Suprapubic skin (tissue), 4 donors: ENCODE measurements at regions not wholly inside any gene's neighbourhood (a gene's known extent, or its start where the extent isn't known, plus 50 kb on each side); places are given as distances from the start of the nearest gene placed in this dataset.
"Not testable (repeated sequence)": the region's sequence is repeated elsewhere in the genome, so short reads cannot be mapped to it uniquely, and the experiment has no call there.

Source experiments
- DNase-seq, 2 donors: peaks; one replicate each; pipeline ENCODE4 v3.0.0-alpha.2; 2019; ENCODE audit warnings: low spot score in 2 of 2
- H3K27ac ChIP-seq: fragments of 200-600 bp; sonication (generic); one replicate; pipeline ENCODE4 v1.5.1; 2019
- H3K27me3 ChIP-seq: fragments of 200-600 bp; sonication (generic); one replicate; pipeline ENCODE4 v1.5.1; 2019
- H3K36me3 ChIP-seq: fragments of 200-600 bp; sonication (generic); one replicate; pipeline ENCODE4 v1.5.1; 2019
- H3K4me1 ChIP-seq: fragments of 200-600 bp; sonication (generic); one replicate; pipeline ENCODE4 v1.5.1; 2019
- H3K4me3 ChIP-seq: fragments of 200-600 bp; sonication (generic); one replicate; pipeline ENCODE4 v1.5.1; 2019; ENCODE audit warnings: mild to moderate bottlenecking
- H3K9me3 ChIP-seq: fragments of 200-600 bp; sonication (generic); one replicate; pipeline ENCODE4 v1.5.1; 2019
- CTCF ChIP-seq, 2 donors: fragments of 200-600 bp in 1 of 2; fragments of 450-650 bp in 1 of 2; sonication (generic) in 1 of 2; IDR thresholded peaks; one replicate each; pipeline ENCODE4 v1.5.1; 2016 to 2019; ENCODE audit warnings: antibody characterized with exemption in 2 of 2, mild to moderate bottlenecking in 1 of 2, moderate library complexity in 1 of 2
- EP300 ChIP-seq: sonication (generic); formaldehyde crosslinking; IDR thresholded peaks from one replicate; pipeline ENCODE4 v1.6.1; 2017; ENCODE audit warnings: antibody characterized with exemption
- POLR2A ChIP-seq, 2 donors: fragments of 450-650 bp; IDR thresholded peaks; one replicate each; pipeline ENCODE4 v1.6.1; 2017; ENCODE audit warnings: antibody characterized with exemption in 2 of 2, mild to moderate bottlenecking in 2 of 2, moderate library complexity in 2 of 2
- POLR2AphosphoS5 ChIP-seq, 3 donors: sonication (generic); formaldehyde crosslinking; IDR thresholded peaks; one replicate each; pipeline ENCODE4 v1.6.1; 2017; ENCODE audit warnings: antibody characterized with exemption in 3 of 3
- WGBS: methylation state at CpG from one replicate; pipeline ENCODE4 v1.1.5; 2018; 5-methylcytosine and 5-hydroxymethylcytosine counted together

DNA sequence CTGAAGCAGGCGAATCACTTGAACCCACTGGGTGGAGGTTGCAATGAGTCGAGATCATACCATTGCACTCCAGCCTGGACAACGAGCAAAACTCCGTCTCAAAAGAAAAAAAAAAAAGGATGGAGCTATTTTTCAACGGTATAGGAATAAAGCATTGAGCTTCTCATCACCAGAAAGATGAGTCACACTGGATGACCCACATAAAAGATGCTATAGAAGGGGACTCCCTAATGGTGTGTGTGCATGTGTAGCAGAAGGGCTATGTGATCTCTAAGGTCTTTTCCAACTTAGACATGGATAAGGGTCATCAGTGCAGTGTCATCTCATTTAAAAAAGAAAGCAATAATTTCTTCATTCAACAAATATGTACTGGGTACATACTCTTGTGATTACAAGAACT, 476.0 kb downstream of the MFSD1 start:
- 74% methylated on average over 5 of the region's 5 CpGs for WGBS
- no peak overlapping the region for H3K4me3 ChIP-seq
- TF ChIP-seq CTCF (IDR thresholded peaks at IDR 0.05) (no peak), POLR2AphosphoS5 (IDR thresholded peaks at IDR 0.05) (no peak), EP300 (no peak), POLR2A (IDR thresholded peaks at IDR 0.05) (no peak)

GRCh38 chr3:159280386-159281191, 478.7 kb downstream of the MFSD1 start:
- TF ChIP-seq EP300 (no peak), CTCF (IDR thresholded peaks at IDR 0.05) (no peak), POLR2A (IDR thresholded peaks at IDR 0.05) (no peak), POLR2AphosphoS5 (IDR thresholded peaks at IDR 0.05) (no peak)
- no peak overlapping the region for H3K4me3 ChIP-seq
- no peaks in the 10 kb centered on the region for H3K27me3 ChIP-seq
- H3K9me3 ChIP-seq: no peaks in the 10 kb centered on the region
- peaks cover 3% of the 10 kb centered on the region for H3K4me1 ChIP-seq
- no peak for DNase-seq
- WGBS: 55% methylated on average over 10 of the region's 10 CpGs
- no peak overlapping the region for H3K27ac ChIP-seq
- H3K36me3 ChIP-seq: no peaks in the 10 kb centered on the region

More for the DNA sequence above, 476.0 kb downstream of the MFSD1 start:
- Histone ChIP-seq H3K36me3 (no peaks in the 10 kb centered on the region), H3K27ac (no peak overlapping the region), H3K27me3 (no peaks in the 10 kb centered on the region), H3K9me3 (no peaks in the 10 kb centered on the region), H3K4me1 (peaks cover 3% of the 10 kb centered on the region)
- no peak for DNase-seq

DNA sequence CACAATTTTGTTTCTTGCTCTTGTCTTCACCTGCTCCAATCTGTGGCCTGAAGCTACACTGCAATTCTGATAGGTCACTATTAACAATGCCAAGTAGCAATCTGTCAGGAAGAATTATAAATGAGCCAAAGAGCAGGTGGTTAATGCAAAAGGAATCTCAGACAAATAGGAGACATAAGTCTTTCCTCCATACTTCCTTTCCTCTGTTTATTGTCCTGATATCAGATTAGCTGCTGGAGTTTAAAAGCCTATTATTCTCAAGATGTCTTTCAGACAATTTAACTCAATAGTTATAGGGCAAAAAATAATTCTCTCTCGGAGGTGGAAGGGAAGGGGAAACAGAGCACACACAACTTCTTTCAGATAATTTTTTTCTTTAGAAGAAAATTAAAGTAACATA, 491.6 kb downstream of the MFSD1 start:
- Histone ChIP-seq H3K27ac (no peak overlapping the region), H3K4me1 (no peaks in the 10 kb centered on the region), H3K9me3 (no peaks in the 10 kb centered on the region), H3K27me3 (no peaks in the 10 kb centered on the region), H3K36me3 (no peaks in the 10 kb centered on the region), H3K4me3 (no peak overlapping the region)
- no peak for TF ChIP-seq POLR2A (IDR thresholded peaks at IDR 0.05)
- TF ChIP-seq POLR2AphosphoS5 (IDR thresholded peaks at IDR 0.05): no peak
- no peak for TF ChIP-seq EP300
- no peak for TF ChIP-seq CTCF (IDR thresholded peaks at IDR 0.05)
- DNase-seq: no peak
- WGBS: 74% methylated on average over 1 of the region's 1 CpG

GRCh38 chr3:159301961-159302360, 500.1 kb downstream of the MFSD1 start:
- Histone ChIP-seq H3K4me1 (no peaks in the 10 kb centered on the region), H3K27ac (no peak overlapping the region), H3K4me3 (no peak overlapping the region), H3K36me3 (no peaks in the 10 kb centered on the region), H3K9me3 (no peaks in the 10 kb centered on the region), H3K27me3 (no peaks in the 10 kb centered on the region)
- no peak for DNase-seq
- WGBS: 69% methylated on average over 1 of the region's 1 CpG
- no peak for TF ChIP-seq POLR2AphosphoS5 (IDR thresholded peaks at IDR 0.05)
- no peak for TF ChIP-seq EP300
- TF ChIP-seq CTCF (IDR thresholded peaks at IDR 0.05): no peak

GRCh38 chr3:159305017-159305416, 503.2 kb downstream of the MFSD1 start:
- TF ChIP-seq POLR2A (IDR thresholded peaks at IDR 0.05): no peak
- no peak for TF ChIP-seq EP300
- Histone ChIP-seq H3K27ac (no peak overlapping the region), H3K27me3 (no peaks in the 10 kb centered on the region), H3K4me1 (no peaks in the 10 kb centered on the region), H3K4me3 (no peak overlapping the region), H3K9me3 (no peaks in the 10 kb centered on the region), H3K36me3 (no peaks in the 10 kb centered on the region)
- no peak for DNase-seq

DNA sequence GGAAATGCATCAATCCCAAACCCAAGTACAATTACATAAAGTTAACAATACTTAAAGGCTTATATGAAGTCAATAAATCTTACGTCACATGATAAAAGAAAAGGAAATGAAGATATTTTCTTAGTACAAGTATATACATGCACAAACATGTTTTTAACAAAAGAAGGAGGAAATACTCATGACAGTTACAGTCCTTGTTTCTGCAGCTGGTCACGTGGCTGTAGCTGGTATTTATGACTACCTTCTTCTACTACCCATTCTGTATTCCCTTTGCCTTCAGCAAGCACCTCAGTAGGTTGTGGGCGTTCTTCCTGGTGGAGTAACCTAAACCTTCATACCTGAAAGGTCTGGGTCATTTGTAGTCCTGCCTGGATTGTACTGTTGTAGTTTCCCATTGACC, 514.9 kb downstream of the MFSD1 start:
- not testable (repeated sequence) for H3K9me3 ChIP-seq, H3K4me3 ChIP-seq, H3K4me1 ChIP-seq, H3K27ac ChIP-seq, H3K27me3 ChIP-seq, DNase-seq, H3K36me3 ChIP-seq
- WGBS: 52% methylated on average over 3 of the region's 3 CpGs
